A549 (cell line): ENCODE measurements at regions not wholly inside any gene's neighbourhood (a gene's known extent, or its start where the extent isn't known, plus 50 kb on each side); places are given as distances from the start of the nearest gene placed in this dataset.

Source experiments
- ATAC-seq, 2 experiments: fragments of 200-7000 bp in 1 of 2; fragments of >200 bp in 1 of 2; cut with Nextera tagmentation in 1 of 2; cut with Tn5 transposase in 1 of 2; 3 replicates each; pipeline versions ENCODE4 v1.8.0 to v1.9.1; 2018 to 2020; ENCODE audit warnings: mild to moderate bottlenecking in 1 of 2, moderate library complexity in 1 of 2
- CTCF ChIA-PET: fragments of 300-600 bp; sonication (Branson Sonifier 250); formaldehyde crosslinking; extraction: SDS; loops from one replicate; lab custom pipeline; 2021; ENCODE audit warnings: antibody characterized with exemption, inconsistent platforms; lab: Yijun Ruan, JAX
- POLR2A ChIA-PET: fragments of 350-600 bp; formaldehyde crosslinking; extraction: SDS; loops from one replicate; lab custom pipeline; 2021; ENCODE audit warnings: antibody characterized with exemption, inconsistent platforms; lab: Yijun Ruan, JAX
- DNase-seq, 2 experiments: peaks; one replicate each; pipeline versions ENCODE4 v3.0.0 to v3.0.0-alpha.2; 2011 to 2016; ENCODE audit warnings: low read depth in 1 of 2, low spot score in 1 of 2
- FAIRE-seq: peaks from 2 replicates; lab custom pipeline; 2011; peaks lifted over from hg19 to GRCh38; lab: Jason Lieb, UNC
- H3K27ac ChIP-seq, 2 experiments: fragments of >200 bp; sonication (Bioruptor Twin); formaldehyde crosslinking; 3 replicates each; pipeline ENCODE4 v1.5.1; 2016 to 2017
- H3K4me1 ChIP-seq: fragments of >200 bp; sonication (Bioruptor Twin); formaldehyde crosslinking; 3 replicates; pipeline ENCODE4 v1.6.1; 2016
- H3K4me2 ChIP-seq: fragments of >200 bp; sonication (Bioruptor Twin); formaldehyde crosslinking; 3 replicates; pipeline ENCODE4 v1.6.1; 2016
- H3K4me3 ChIP-seq: fragments of >200 bp; sonication (Bioruptor Twin); formaldehyde crosslinking; 3 replicates; pipeline ENCODE4 v1.5.1; 2016
- H3K9me3 ChIP-seq: fragments of >200 bp; sonication (Bioruptor Twin); formaldehyde crosslinking; 3 replicates; pipeline ENCODE4 v1.6.1; 2016
- CHD2 ChIP-seq: fragments of 150-350 bp; IDR thresholded peaks from 2 replicates; pipeline ENCODE4 v1.6.1; 2014; ENCODE audit warnings: low read length; ENCODE audit not compliant: partially characterized antibody
- EHMT2 ChIP-seq: fragments of 200-600 bp; sonication (generic); IDR thresholded peaks from 2 replicates; pipeline ENCODE4 v1.6.1; 2016; ENCODE audit warnings: antibody characterized with exemption, low read depth, mild to moderate bottlenecking, moderate library complexity
- ESRRA ChIP-seq: fragments of 150-350 bp; IDR thresholded peaks from 2 replicates; pipeline ENCODE4 v1.6.1; 2014; ENCODE audit warnings: mild to moderate bottlenecking, low read length, borderline replicate concordance
- FOSB ChIP-seq: fragments of 250-450 bp; sonication (Bioruptor Pico); IDR thresholded peaks from 2 replicates; pipeline ENCODE4 v1.5.0; 2020; ENCODE audit warnings: mild to moderate bottlenecking, moderate library complexity
- FOSL2 ChIP-seq, 2 experiments: fragments of 450-650 bp in 1 of 2; fragments of >200 bp in 1 of 2; sonication (Bioruptor Twin) in 1 of 2; formaldehyde crosslinking; IDR thresholded peaks; 2 replicates each; pipeline versions ENCODE4 v1.5.0 to v1.6.1; 2016 to 2020; ENCODE audit warnings: mild to moderate bottlenecking in 1 of 2, moderate library complexity in 1 of 2
- HEYL ChIP-seq: fragments of 250-450 bp; sonication (Bioruptor Pico); IDR thresholded peaks from 2 replicates; pipeline ENCODE4 v1.8.0; 2021; ENCODE audit warnings: mild to moderate bottlenecking, moderate library complexity
- HMGXB4 ChIP-seq: fragments of 250-450 bp; sonication (Bioruptor Pico); IDR thresholded peaks from 2 replicates; pipeline ENCODE4 v1.5.0; 2021; ENCODE audit warnings: mild to moderate bottlenecking, moderate library complexity, borderline replicate concordance
- HOXA7 ChIP-seq: fragments of 250-450 bp; sonication (Bioruptor Pico); IDR thresholded peaks from 2 replicates; pipeline ENCODE4 v1.5.0; 2020; ENCODE audit warnings: mild to moderate bottlenecking, moderate library complexity
- JUN ChIP-seq, 2 experiments: fragments of >200 bp; sonication (Bioruptor Twin); formaldehyde crosslinking; IDR thresholded peaks; 2 replicates in 1 of 2; 3 replicates in 1 of 2; pipeline ENCODE4 v1.6.1; 2016 to 2017
- KDM1A ChIP-seq: fragments of 200-600 bp; sonication (generic); IDR thresholded peaks from 2 replicates; pipeline ENCODE4 v1.6.1; 2016; ENCODE audit warnings: low read depth, mild to moderate bottlenecking
- MYC ChIP-seq: IDR thresholded peaks from 2 replicates; pipeline ENCODE4 v1.6.1; 2012; ENCODE audit warnings: mild to moderate bottlenecking, inconsistent platforms, low read length, improper control_type of control experiment, borderline replicate concordance
- NPAS2 ChIP-seq: fragments of 250-450 bp; sonication (Bioruptor Pico); IDR thresholded peaks from 2 replicates; pipeline ENCODE4 v1.8.0; 2022; ENCODE audit warnings: mild to moderate bottlenecking, moderate library complexity, borderline replicate concordance
- PBX3 ChIP-seq: IDR thresholded peaks from 2 replicates; pipeline ENCODE4 v1.6.1; 2012
- PHF8 ChIP-seq: fragments of 200-600 bp; sonication (generic); IDR thresholded peaks from 2 replicates; pipeline ENCODE4 v1.6.1; 2016; ENCODE audit warnings: low read depth, mild to moderate bottlenecking, antibody characterized with exemption, moderate library complexity, borderline replicate concordance
- POLR2A ChIP-seq: IDR thresholded peaks from 2 replicates; pipeline ENCODE4 v1.6.1; 2012; ENCODE audit warnings: mild to moderate bottlenecking, low read length
- POLR2AphosphoS2 ChIP-seq: conservative IDR thresholded peaks from 2 replicates; pipeline ENCODE4 v1.6.1; 2012; ENCODE audit warnings: low read length, improper control_type of control experiment, inconsistent platforms
- RAD21 ChIP-seq, 2 experiments: fragments of >200 bp in 1 of 2; sonication (Bioruptor Twin) in 1 of 2; formaldehyde crosslinking in 1 of 2; IDR thresholded peaks in 1 of 2; conservative IDR thresholded peaks in 1 of 2; 2 replicates in 1 of 2; 3 replicates in 1 of 2; pipeline ENCODE4 v1.6.1; 2012 to 2018; ENCODE audit warnings: inconsistent platforms in 1 of 2
- RFX5 ChIP-seq: fragments of 450-650 bp; IDR thresholded peaks from 2 replicates; pipeline ENCODE4 v1.7.1; 2014; ENCODE audit warnings: antibody characterized with exemption, mild to moderate bottlenecking, moderate library complexity
- SREBF2 ChIP-seq: fragments of 450-650 bp; IDR thresholded peaks from 2 replicates; pipeline ENCODE4 v1.6.1; 2014; ENCODE audit warnings: mild to moderate bottlenecking, moderate library complexity
- TFCP2L1 ChIP-seq: fragments of 250-450 bp; sonication (Bioruptor Pico); IDR thresholded peaks from 2 replicates; pipeline ENCODE4 v1.5.0; 2021; ENCODE audit warnings: mild to moderate bottlenecking
- ZFP36 ChIP-seq: fragments of 450-650 bp; IDR thresholded peaks from 2 replicates; pipeline ENCODE4 v1.6.1; 2014; ENCODE audit warnings: borderline replicate concordance; ENCODE audit not compliant: partially characterized antibody
- ZNF302 ChIP-seq: fragments of 250-450 bp; sonication (Bioruptor Pico); IDR thresholded peaks from 2 replicates; pipeline ENCODE4 v1.9.0; 2021; ENCODE audit warnings: inconsistent platforms, mild to moderate bottlenecking, moderate library complexity
- WGBS: methylation state at CpG from one replicate; pipeline ENCODE4 v1.1.6; 2017; ENCODE audit errors: missing lambda C conversion rate; 5-methylcytosine and 5-hydroxymethylcytosine counted together
- TF ChIP-seq, protein P1 (sequence below): fragments of >200 bp; sonication (Bioruptor Twin); formaldehyde crosslinking; IDR thresholded peaks from 2 replicates; pipeline ENCODE4 v1.6.1; 2016
- TF ChIP-seq, protein P2 (sequence below): fragments of 200-600 bp; sonication (generic); IDR thresholded peaks from 2 replicates; pipeline ENCODE4 v1.6.1; 2016; ENCODE audit warnings: antibody characterized with exemption, mild to moderate bottlenecking, moderate library complexity
- TF ChIP-seq, protein P3 (sequence below): IDR thresholded peaks from 2 replicates; pipeline ENCODE4 v1.6.1; 2012

- no peak overlapping the region for H3K4me2 ChIP-seq
- POLR2A ChIA-PET = no interaction called here
- H3K4me1 ChIP-seq = peaks cover 7% of the 10 kb centered on the region; the same call in 2 of the 3 replicates
- 45% methylated on average over 4 of the region's 4 CpGs for WGBS
- peak; percentile 10 to 31 for DNase-seq
- CTCF ChIA-PET = interaction anchor here (1.7 kb wide), 1 partner anchor 13 kb away, joined by 3 read pairs; no protein-coding TSS in a partner anchor
- no peak for FAIRE-seq
- H3K4me3 ChIP-seq = no peak overlapping the region
- peak overlapping the region in 1 of 2 experiments; percentile 41; a peak in 1 of 6 replicates for H3K27ac ChIP-seq
- peak; percentile 63 to 64; a peak in 5 of 6 replicates for ATAC-seq
- TF ChIP-seq PHF8 (no peak), PBX3 (no peak), FOSL2 (IDR thresholded peaks at IDR 0.05) (no peak), FOSL2 (CRISPR knock-in tag; IDR thresholded peaks at IDR 0.05) (0 out of 2 replicates have a peak, but pooled peaks have one; percentile 14), HEYL (CRISPR knock-in tag) (no peak)
- no peaks in the 10 kb centered on the region; the same call in 2 of the 3 replicates for H3K9me3 ChIP-seq
Observed at GRCh38 chr10:3397231-3397630, 224.6 kb upstream of the PITRM1 start.

DNA sequence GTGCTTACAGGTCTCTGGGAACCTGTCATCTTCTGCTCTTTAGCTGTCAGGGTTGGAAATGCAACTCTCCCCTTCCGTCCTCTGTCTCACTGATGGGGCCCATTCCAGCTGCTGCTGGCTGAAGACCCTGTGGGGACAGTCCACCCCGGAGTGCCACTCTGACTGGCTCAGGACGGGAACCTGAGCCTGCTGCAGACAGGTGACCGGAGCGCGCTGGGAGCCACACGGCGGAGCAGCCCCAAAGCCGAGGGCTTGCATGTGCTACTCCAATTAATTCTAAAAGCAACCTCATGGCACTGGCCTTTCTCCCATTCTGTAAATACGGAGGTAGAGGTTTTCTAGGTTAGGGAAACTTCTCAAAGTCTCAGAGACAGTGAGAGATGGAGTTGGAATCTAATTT lies 223.5 kb upstream of the PITRM1 start:
- H3K9me3 ChIP-seq = no peaks in the 10 kb centered on the region; the same call in 2 of the 3 replicates
- FAIRE-seq (no peak), DNase-seq (no peak), ATAC-seq (no peak)
- no peak for TF ChIP-seq NPAS2
- no peak for TF ChIP-seq CHD2
- no peak for TF ChIP-seq FOSB
- TF ChIP-seq POLR2AphosphoS2 = no peak
- no peak for TF ChIP-seq KDM1A
- no peak for TF ChIP-seq EHMT2
- TF ChIP-seq MYC = no peak
- no peak for TF ChIP-seq HOXA7 (CRISPR knock-in tag)
- WGBS = 78% methylated on average over 10 of the region's 10 CpGs
- H3K4me1 ChIP-seq = peaks cover 7% of the 10 kb centered on the region; the same call in 2 of the 3 replicates
- ChIA-PET CTCF (interaction anchor here (1.7 kb wide), 1 partner anchor 12 kb away, joined by 3 read pairs; no protein-coding TSS in a partner anchor), POLR2A (no interaction called here)
- H3K4me2 ChIP-seq = no peak overlapping the region
- no peak overlapping the region for H3K27ac ChIP-seq
- H3K4me3 ChIP-seq = no peak overlapping the region

GRCh38 chr10:3395458-3395861 lies 222.9 kb upstream of the PITRM1 start:
- FAIRE-seq (no peak), DNase-seq (no peak), ATAC-seq (no peak; a peak in 1 of 6 replicates)
- ChIA-PET CTCF (interaction anchor here (2.2 kb wide), 1 partner anchor 11 kb away, joined by 7 read pairs; no protein-coding TSS in a partner anchor), POLR2A (no interaction called here)
- Histone ChIP-seq H3K4me1 (peaks cover 7% of the 10 kb centered on the region; the same call in 2 of the 3 replicates), H3K4me2 (no peak overlapping the region), H3K27ac (no peak overlapping the region), H3K4me3 (no peak overlapping the region), H3K9me3 (no peaks in the 10 kb centered on the region; the same call in 2 of the 3 replicates)
- 81% methylated on average over 6 of the region's 6 CpGs for WGBS
- no peak for TF ChIP-seq JUN (IDR thresholded peaks at IDR 0.05)
- no peak for TF ChIP-seq MYC
- no peak for TF ChIP-seq ZFP36
- TF ChIP-seq, protein P1, sequence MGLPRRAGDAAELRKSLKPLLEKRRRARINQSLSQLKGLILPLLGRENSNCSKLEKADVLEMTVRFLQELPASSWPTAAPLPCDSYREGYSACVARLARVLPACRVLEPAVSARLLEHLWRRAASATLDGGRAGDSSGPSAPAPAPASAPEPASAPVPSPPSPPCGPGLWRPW = no peak
- no peak for TF ChIP-seq SREBF2
- TF ChIP-seq POLR2AphosphoS2 = no peak
- TF ChIP-seq ZNF302 = no peak
- TF ChIP-seq RAD21 (conservative IDR thresholded peaks at IDR 0.05 in 1 of 2, IDR thresholded peaks at IDR 0.05 in 1 of 2) = no peak
- TF ChIP-seq TFCP2L1 (CRISPR knock-in tag) = no peak
- TF ChIP-seq, protein P2, sequence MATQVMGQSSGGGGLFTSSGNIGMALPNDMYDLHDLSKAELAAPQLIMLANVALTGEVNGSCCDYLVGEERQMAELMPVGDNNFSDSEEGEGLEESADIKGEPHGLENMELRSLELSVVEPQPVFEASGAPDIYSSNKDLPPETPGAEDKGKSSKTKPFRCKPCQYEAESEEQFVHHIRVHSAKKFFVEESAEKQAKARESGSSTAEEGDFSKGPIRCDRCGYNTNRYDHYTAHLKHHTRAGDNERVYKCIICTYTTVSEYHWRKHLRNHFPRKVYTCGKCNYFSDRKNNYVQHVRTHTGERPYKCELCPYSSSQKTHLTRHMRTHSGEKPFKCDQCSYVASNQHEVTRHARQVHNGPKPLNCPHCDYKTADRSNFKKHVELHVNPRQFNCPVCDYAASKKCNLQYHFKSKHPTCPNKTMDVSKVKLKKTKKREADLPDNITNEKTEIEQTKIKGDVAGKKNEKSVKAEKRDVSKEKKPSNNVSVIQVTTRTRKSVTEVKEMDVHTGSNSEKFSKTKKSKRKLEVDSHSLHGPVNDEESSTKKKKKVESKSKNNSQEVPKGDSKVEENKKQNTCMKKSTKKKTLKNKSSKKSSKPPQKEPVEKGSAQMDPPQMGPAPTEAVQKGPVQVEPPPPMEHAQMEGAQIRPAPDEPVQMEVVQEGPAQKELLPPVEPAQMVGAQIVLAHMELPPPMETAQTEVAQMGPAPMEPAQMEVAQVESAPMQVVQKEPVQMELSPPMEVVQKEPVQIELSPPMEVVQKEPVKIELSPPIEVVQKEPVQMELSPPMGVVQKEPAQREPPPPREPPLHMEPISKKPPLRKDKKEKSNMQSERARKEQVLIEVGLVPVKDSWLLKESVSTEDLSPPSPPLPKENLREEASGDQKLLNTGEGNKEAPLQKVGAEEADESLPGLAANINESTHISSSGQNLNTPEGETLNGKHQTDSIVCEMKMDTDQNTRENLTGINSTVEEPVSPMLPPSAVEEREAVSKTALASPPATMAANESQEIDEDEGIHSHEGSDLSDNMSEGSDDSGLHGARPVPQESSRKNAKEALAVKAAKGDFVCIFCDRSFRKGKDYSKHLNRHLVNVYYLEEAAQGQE = no peak
- no peak for TF ChIP-seq ESRRA
- no peak for TF ChIP-seq HMGXB4 (CRISPR knock-in tag)
- TF ChIP-seq PHF8 = no peak
- TF ChIP-seq POLR2A = no peak
- TF ChIP-seq RFX5 = no peak
- TF ChIP-seq, protein P3, sequence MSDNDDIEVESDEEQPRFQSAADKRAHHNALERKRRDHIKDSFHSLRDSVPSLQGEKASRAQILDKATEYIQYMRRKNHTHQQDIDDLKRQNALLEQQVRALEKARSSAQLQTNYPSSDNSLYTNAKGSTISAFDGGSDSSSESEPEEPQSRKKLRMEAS = no peak
- TF ChIP-seq EHMT2 = no peak
